Smooth muscle cell (in vitro differentiated cells): ENCODE measurements at regions not wholly inside any gene's neighbourhood (a gene's known extent, or its start where the extent isn't known, plus 50 kb on each side); places are given as distances from the start of the nearest gene placed in this dataset.

ENCODE experiments used
- DNase-seq: peaks from one replicate; lab custom pipeline; 2025; ENCODE audit not compliant: unreplicated experiment; lab: John Stamatoyannopoulos, UW
- H2AFZ ChIP-seq: fragments of 200-600 bp; sonication (generic); 2 replicates; pipeline ENCODE4 v1.6.0; 2016; ENCODE audit warnings: antibody characterized with exemption, low read depth, mild to moderate bottlenecking
- H3F3A ChIP-seq: fragments of 200-600 bp; sonication (generic); 2 replicates; pipeline ENCODE4 v1.6.0; 2017; ENCODE audit warnings: antibody characterized with exemption, low read depth
- H3K27ac ChIP-seq: fragments of 200-600 bp; sonication (generic); 2 replicates; pipeline ENCODE4 v1.5.1; 2016; ENCODE audit warnings: low read depth, mild to moderate bottlenecking
- H3K27me3 ChIP-seq: fragments of 200-600 bp; sonication (generic); 2 replicates; pipeline ENCODE4 v1.6.1; 2016; ENCODE audit warnings: low read depth, mild to moderate bottlenecking
- H3K36me3 ChIP-seq: fragments of 200-600 bp; sonication (generic); 2 replicates; pipeline ENCODE4 v1.5.1; 2016; ENCODE audit warnings: low read depth
- H3K4me1 ChIP-seq: fragments of 200-600 bp; sonication (generic); 2 replicates; pipeline ENCODE4 v1.5.1; 2016; ENCODE audit warnings: low read depth
- H3K4me2 ChIP-seq: fragments of 200-600 bp; sonication (generic); 2 replicates; pipeline ENCODE4 v1.6.0; 2016; ENCODE audit warnings: mild to moderate bottlenecking
- H3K4me3 ChIP-seq: fragments of 200-600 bp; sonication (generic); 2 replicates; pipeline ENCODE4 v1.5.1; 2016; ENCODE audit warnings: mild to moderate bottlenecking
- H3K79me2 ChIP-seq: fragments of 200-600 bp; sonication (generic); 2 replicates; pipeline ENCODE4 v1.6.0; 2016; ENCODE audit warnings: low read depth, mild to moderate bottlenecking
- H3K9ac ChIP-seq: fragments of 200-600 bp; sonication (generic); 2 replicates; pipeline ENCODE4 v1.6.0; 2016; ENCODE audit warnings: low read depth
- H3K9me3 ChIP-seq: fragments of 200-600 bp; sonication (generic); replicated peaks from 2 replicates; pipeline ENCODE4 v1.5.1; 2016; ENCODE audit warnings: low read depth
- H4K20me1 ChIP-seq: fragments of 200-600 bp; sonication (generic); 2 replicates; pipeline ENCODE4 v1.6.0; 2016; ENCODE audit warnings: low read depth
- CTCF ChIP-seq: fragments of 200-600 bp; sonication (generic); IDR thresholded peaks from 2 replicates; pipeline ENCODE4 v1.5.1; 2017; ENCODE audit warnings: borderline replicate concordance, mild to moderate bottlenecking, antibody characterized with exemption; ENCODE audit not compliant: insufficient read depth, poor library complexity, severe bottlenecking
- WGBS: methylation state at CpG from one replicate; pipeline ENCODE4 v1.1.7; 2016; ENCODE audit warnings: low lambda C conversion rate; 5-methylcytosine and 5-hydroxymethylcytosine counted together

- no peak overlapping the region for H2AFZ ChIP-seq
- H3K4me2 ChIP-seq, result no peak overlapping the region
- 89% methylated on average over 3 of the region's 3 CpGs for WGBS
- no peak overlapping the region for H3K27ac ChIP-seq
- H3K9ac ChIP-seq, result no peak overlapping the region
- peaks cover 4% of the 10 kb centered on the region for H3K9me3 ChIP-seq
- H3K4me1 ChIP-seq, result no peaks in the 10 kb centered on the region
- no peaks in the 10 kb centered on the region for H3K27me3 ChIP-seq
- H4K20me1 ChIP-seq, result no peaks in the 10 kb centered on the region
- no peaks in the 10 kb centered on the region for H3K79me2 ChIP-seq
- no peak overlapping the region for H3K4me3 ChIP-seq
- H3K36me3 ChIP-seq, result no peaks in the 10 kb centered on the region
- no peaks in the 10 kb centered on the region for H3F3A ChIP-seq
- DNase-seq, result no peak
- no peak for TF ChIP-seq CTCF
Measured at GRCh38 chr3:134081211-134081610, 51.5 kb upstream of the SLCO2A1 start.

- H3K4me2 ChIP-seq, result no peak overlapping the region
- no peaks in the 10 kb centered on the region for H3K27me3 ChIP-seq
- no peak overlapping the region for H3K9ac ChIP-seq
- no peaks in the 10 kb centered on the region for H4K20me1 ChIP-seq
- H2AFZ ChIP-seq, result no peak overlapping the region
- H3K36me3 ChIP-seq, result no peaks in the 10 kb centered on the region
- no peak for DNase-seq
- no peak for TF ChIP-seq CTCF
- peaks cover 4% of the 10 kb centered on the region for H3K9me3 ChIP-seq
- H3K4me3 ChIP-seq, result no peak overlapping the region
- H3K27ac ChIP-seq, result no peak overlapping the region
- H3K79me2 ChIP-seq, result no peaks in the 10 kb centered on the region
- no peaks in the 10 kb centered on the region for H3F3A ChIP-seq
- no peaks in the 10 kb centered on the region for H3K4me1 ChIP-seq
Measured at GRCh38 chr3:134080761-134081160, 51.0 kb upstream of the SLCO2A1 start.

GRCh38 chr3:134079761-134080160 is 50.0 kb upstream of the SLCO2A1 start:
- Histone ChIP-seq H3K27me3 (no peaks in the 10 kb centered on the region), H3K9ac (no peak overlapping the region), H2AFZ (no peak overlapping the region), H3K79me2 (no peaks in the 10 kb centered on the region), H3K27ac (no peak overlapping the region), H4K20me1 (no peaks in the 10 kb centered on the region), H3K4me1 (no peaks in the 10 kb centered on the region), H3K4me3 (no peak overlapping the region), H3K9me3 (peaks cover 4% of the 10 kb centered on the region), H3K4me2 (no peak overlapping the region), H3K36me3 (no peaks in the 10 kb centered on the region), H3F3A (no peaks in the 10 kb centered on the region)
- no peak for DNase-seq
- TF ChIP-seq CTCF, result no peak
